BE2C (cell line): ENCODE measurements at regions not wholly inside any gene's neighbourhood (a gene's known extent, or its start where the extent isn't known, plus 50 kb on each side); places are given as distances from the start of the nearest gene placed in this dataset.

Source experiments
- DNase-seq: peaks from one replicate; pipeline ENCODE4 v3.0.0-alpha.2; 2020
- H3K27me3 ChIP-seq: fragments of 250-450 bp; sonication (Bioruptor Pico); 2 replicates; pipeline ENCODE4 v1.5.1; 2020; ENCODE audit warnings: mild to moderate bottlenecking
- H3K36me3 ChIP-seq: fragments of 250-450 bp; sonication (Bioruptor Pico); 2 replicates; pipeline ENCODE4 v1.5.1; 2020; ENCODE audit warnings: mild to moderate bottlenecking
- H3K4me1 ChIP-seq: fragments of 250-450 bp; sonication (Bioruptor Pico); 2 replicates; pipeline ENCODE4 v1.5.1; 2020
- H3K4me3 ChIP-seq: 2 replicates; pipeline ENCODE4 v1.5.1; 2011; ENCODE audit warnings: low read depth, low read length
- H3K9me3 ChIP-seq: fragments of 250-450 bp; sonication (Bioruptor Pico); 2 replicates; pipeline ENCODE4 v1.5.1; 2020
- CTCF ChIP-seq: IDR thresholded peaks from 2 replicates; pipeline ENCODE4 v1.5.1; 2012; ENCODE audit warnings: mild to moderate bottlenecking, low read depth, low read length

DNA sequence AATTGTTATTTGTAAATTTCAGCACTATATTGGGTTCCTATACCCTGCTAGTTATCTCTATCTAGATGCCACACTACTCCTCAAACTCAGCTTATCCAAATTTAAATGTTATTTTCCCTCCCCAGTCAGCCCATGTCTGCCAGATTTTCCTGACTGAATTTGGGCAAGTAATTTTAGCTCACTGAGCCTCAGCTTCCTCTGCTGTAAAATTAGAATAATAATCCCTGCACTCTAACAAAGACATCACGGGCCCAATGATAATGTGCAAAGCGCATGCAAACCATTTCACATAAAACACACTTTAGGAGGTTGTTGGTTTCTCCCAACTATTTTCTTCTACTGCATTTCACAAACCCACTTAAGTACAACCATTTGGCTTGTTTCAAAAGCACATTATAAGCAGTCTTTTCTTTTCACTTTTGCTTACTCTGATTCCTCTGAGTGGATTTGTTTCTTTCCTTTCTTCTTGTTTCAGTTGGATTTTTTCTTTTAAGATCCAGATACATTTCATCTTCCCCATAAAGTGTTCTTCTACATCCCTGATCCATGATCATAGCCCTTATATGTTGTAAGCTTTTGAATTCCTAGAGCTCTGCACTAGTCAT, 152.8 kb upstream of the DPT start:
- H3K27me3 ChIP-seq: no peaks in the 10 kb centered on the region
- DNase-seq: no peak
- H3K36me3 ChIP-seq: no peaks in the 10 kb centered on the region
- H3K4me3 ChIP-seq: no peak overlapping the region
- H3K9me3 ChIP-seq: no peaks in the 10 kb centered on the region
- no peak for TF ChIP-seq CTCF
- no peaks in the 10 kb centered on the region for H3K4me1 ChIP-seq

DNA sequence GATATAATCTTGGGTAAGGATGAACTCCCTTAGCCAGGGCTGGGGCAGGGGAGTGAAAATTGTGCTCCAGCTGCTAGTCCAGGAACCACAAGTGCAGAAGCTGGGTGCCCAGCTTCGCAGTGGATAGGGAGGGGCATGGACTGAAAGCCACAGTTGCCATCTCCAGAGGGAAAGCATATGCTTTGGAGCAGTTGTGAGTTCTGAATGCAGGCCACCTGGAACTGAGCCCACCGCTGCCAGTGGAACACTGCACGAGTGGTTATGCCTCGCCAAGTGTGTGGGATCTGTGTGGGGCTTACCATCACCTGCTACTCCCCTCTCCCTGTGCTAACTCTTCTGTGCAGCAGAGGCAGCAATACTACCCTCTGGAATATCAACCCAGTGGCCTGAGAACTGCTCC, 158.4 kb upstream of the DPT start:
- Histone ChIP-seq H3K27me3 (no peaks in the 10 kb centered on the region), H3K4me3 (no peak overlapping the region)
- no peak for DNase-seq

DNA sequence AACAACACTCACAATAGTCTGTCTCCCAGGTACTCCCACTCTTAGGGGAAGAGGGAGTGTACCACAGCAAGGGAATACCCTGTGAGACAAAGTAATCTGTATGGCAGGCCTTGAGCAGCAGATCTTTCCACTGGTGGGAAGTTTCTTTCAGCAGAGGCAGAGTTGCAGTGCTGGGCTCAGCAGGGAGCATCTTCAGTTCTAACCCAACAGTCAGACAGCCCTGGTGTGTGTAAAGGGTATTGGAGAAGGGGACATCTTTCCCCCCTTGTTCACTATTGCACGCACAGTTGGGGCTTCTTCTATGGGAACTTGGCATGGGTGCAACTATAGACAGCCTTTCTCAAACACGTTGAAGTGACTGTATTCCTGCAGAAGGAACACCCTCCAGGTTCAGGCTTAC, 159.4 kb upstream of the DPT start:
- Histone ChIP-seq H3K36me3 (no peaks in the 10 kb centered on the region), H3K4me3 (no peak overlapping the region), H3K9me3 (no peaks in the 10 kb centered on the region), H3K4me1 (no peaks in the 10 kb centered on the region), H3K27me3 (no peaks in the 10 kb centered on the region)
- TF ChIP-seq CTCF: no peak
- DNase-seq: no peak

More for the DNA sequence above, 158.4 kb upstream of the DPT start:
- no peak for TF ChIP-seq CTCF
- Histone ChIP-seq H3K9me3 (no peaks in the 10 kb centered on the region), H3K4me1 (no peaks in the 10 kb centered on the region), H3K36me3 (no peaks in the 10 kb centered on the region)

DNA sequence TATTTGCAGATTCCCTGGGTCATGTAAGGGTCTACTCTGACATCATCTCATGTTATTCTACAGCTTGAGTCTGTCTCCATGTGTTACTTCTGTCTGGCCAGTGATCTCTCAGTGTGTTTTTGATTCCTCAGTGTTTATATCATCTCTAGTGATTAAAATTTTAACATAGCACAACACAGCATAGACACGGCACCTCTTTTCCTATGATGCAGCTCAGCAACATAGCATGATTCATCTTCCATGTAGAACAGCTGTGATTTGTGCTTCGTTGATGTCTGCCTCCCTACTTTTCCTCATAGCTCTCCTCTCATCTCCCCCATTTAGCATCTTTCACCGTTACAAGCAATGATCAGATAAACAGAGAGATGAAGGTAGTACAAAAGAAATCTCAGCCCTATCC, 163.9 kb upstream of the DPT start:
- Histone ChIP-seq H3K4me1 (no peaks in the 10 kb centered on the region; the same call in 1 of the 2 replicates), H3K27me3 (no peaks in the 10 kb centered on the region), H3K9me3 (no peaks in the 10 kb centered on the region), H3K4me3 (no peak overlapping the region), H3K36me3 (no peaks in the 10 kb centered on the region)
- no peak for TF ChIP-seq CTCF
- no peak for DNase-seq

DNA sequence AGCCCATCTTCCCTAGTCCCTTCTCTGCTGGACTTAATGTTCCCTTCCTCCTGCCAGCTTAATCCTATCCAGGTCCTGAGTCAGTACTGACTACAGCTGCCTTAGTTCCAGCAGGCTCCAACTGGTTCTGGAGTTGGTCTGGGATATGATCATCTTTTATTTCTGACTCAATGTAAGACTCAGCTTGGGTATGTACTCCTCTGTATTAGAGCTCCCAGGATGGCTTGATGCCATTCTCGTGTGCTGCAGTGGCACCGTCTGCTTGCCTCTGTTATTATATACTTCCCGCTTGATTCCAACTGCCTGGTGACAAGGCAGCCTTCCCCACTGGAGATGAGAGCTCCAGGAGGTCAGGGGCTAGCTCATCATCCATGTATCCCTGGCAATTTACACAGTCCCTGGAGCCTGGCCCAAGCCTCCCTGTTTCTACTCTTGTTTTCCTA, 164.4 kb upstream of the DPT start:
- no peaks in the 10 kb centered on the region for H3K36me3 ChIP-seq
- H3K4me1 ChIP-seq: no peaks in the 10 kb centered on the region; the same call in 1 of the 2 replicates
- no peaks in the 10 kb centered on the region for H3K27me3 ChIP-seq
- peak; percentile 14 for DNase-seq
- H3K9me3 ChIP-seq: no peaks in the 10 kb centered on the region
- no peak for TF ChIP-seq CTCF
- no peak overlapping the region for H3K4me3 ChIP-seq

DNA sequence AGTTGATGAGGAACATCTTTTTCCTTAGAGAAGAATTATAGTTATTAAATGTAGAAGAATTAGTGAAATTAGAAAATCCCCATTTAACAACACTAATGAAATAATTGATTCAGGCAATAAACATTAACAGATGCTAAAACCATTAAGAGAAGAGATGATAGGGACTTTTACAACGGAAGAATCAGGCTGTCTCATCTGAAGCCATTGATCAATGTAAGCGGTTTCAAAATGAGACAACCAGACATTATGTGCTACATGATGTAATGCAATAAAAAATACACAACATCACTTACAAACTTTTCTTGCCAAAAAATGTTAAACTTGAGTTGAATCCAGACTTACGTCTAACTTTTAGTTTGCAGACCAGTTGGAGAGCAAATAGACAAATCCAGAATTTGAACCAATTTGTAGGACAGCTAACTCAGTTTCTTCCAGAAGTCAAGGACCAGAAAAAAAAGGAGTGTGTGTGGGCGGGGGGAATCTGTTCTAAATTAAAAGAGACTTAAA, 165.4 kb upstream of the DPT start:
- Histone ChIP-seq H3K9me3 (no peaks in the 10 kb centered on the region), H3K4me1 (no peaks in the 10 kb centered on the region; the same call in 1 of the 2 replicates), H3K36me3 (no peaks in the 10 kb centered on the region), H3K27me3 (no peaks in the 10 kb centered on the region), H3K4me3 (no peak overlapping the region)
- no peak for DNase-seq
- TF ChIP-seq CTCF: no peak
